ENCODE measurements at regions not wholly inside any gene's neighbourhood (a gene's known extent, or its start where the extent isn't known, plus 50 kb on each side); places are given as distances from the start of the nearest gene placed in this dataset.

DNA sequence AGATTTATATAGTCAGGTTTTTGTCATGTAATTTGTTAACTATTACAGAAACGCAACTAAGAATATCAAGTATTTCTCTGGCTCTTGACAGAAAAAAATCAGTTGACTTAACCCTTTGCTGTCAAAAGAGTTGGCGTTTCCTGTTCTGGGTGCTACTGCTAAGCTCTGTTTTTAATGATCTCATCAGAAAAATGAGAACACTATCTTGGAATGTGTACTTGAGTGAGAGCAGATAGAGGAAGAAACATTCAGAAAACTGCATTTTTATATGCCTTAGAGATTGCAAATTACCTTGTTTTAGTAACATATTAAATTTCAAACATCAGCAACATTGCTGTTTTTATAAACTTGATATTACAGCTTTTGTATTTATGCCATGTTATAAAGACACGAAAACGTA lies 297.9 kb downstream of the RDH14 start:
- no peak for DNase-seq
- H3K9me3 Mint-ChIP-seq = peaks cover 0 to 4% (median 0%) of the 10 kb centered on the region in 8 donors
- H3K27me3 ChIP-seq (ENCODE audit: insufficient read depth, low read length) = no peaks in the 10 kb centered on the region
- no peak overlapping the region for H3K4me3 Mint-ChIP-seq
- no peaks in the 10 kb centered on the region for H3K9me3 ChIP-seq (ENCODE audit: control insufficient read depth in 1 of 2, low read length in 2 of 2)
- H3K27me3 Mint-ChIP-seq = peaks cover 0 to 2% of the 10 kb centered on the region in 2 donors
- H3K27ac ChIP-seq (ENCODE audit: low read depth, low read length) = no peak overlapping the region
- ChIA-PET POLR2A (ENCODE audit: partially characterized antibody) (no interaction called here), CTCF (ENCODE audit: partially characterized antibody) (no interaction called here)
- no peaks in the 10 kb centered on the region for H3K36me3 Mint-ChIP-seq
- no peaks in the 10 kb centered on the region for H3K4me1 Mint-ChIP-seq
- intact Hi-C loops (cut with micrococcal nuclease) = no loop called here
- H3K27ac Mint-ChIP-seq = no peak overlapping the region
- H3K36me3 ChIP-seq (ENCODE audit: insufficient read depth, low read length) = no peaks in the 10 kb centered on the region
- H3K4me3 ChIP-seq (ENCODE audit: low read length in 2 of 2) = no peak overlapping the region
- no peaks in the 10 kb centered on the region for H3K4me1 ChIP-seq (ENCODE audit: insufficient read depth, low read length)

DNA sequence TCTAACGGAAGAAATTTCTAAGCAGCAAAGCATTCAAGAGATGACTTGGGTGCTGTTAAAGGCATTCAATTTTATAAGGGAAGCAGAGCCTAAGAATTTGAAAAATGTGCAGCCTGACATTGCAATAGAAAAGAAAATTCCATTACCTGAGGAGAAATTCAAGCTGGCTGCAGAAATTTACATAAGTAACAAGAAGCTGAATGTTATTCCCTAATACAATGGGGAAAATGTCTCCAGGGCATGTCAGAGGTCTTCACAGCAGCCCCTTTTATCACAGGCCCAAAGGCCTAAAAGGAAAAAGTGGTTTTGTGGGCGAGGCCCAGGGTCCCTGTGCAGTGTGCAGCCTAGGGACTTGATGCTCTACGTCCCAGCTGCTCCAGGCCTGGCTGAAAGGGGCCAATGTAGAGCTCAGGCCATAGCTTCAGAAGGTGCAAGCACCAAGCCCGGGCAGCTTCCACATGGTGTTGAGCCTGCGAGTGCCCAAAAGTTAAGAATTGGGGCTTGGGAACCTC lies 306.7 kb downstream of the RDH14 start:
- intact Hi-C loops (cut with micrococcal nuclease) = no loop called here
- H3K4me1 Mint-ChIP-seq = no peaks in the 10 kb centered on the region
- Histone ChIP-seq H3K36me3 (ENCODE audit: insufficient read depth, low read length) (no peaks in the 10 kb centered on the region), H3K4me1 (ENCODE audit: insufficient read depth, low read length) (no peaks in the 10 kb centered on the region), H3K4me3 (ENCODE audit: low read length in 2 of 2) (no peak overlapping the region), H3K27me3 (ENCODE audit: insufficient read depth, low read length) (no peaks in the 10 kb centered on the region), H3K9me3 (ENCODE audit: control insufficient read depth in 1 of 2, low read length in 2 of 2) (no peaks in the 10 kb centered on the region), H3K27ac (ENCODE audit: low read depth, low read length) (no peak overlapping the region)
- ChIA-PET POLR2A (ENCODE audit: partially characterized antibody) (no interaction called here), CTCF (ENCODE audit: partially characterized antibody) (no interaction called here)
- no peaks in the 10 kb centered on the region for H3K36me3 Mint-ChIP-seq
- DNase-seq = no peak
- no peaks in the 10 kb centered on the region for H3K27me3 Mint-ChIP-seq
- no peak overlapping the region for H3K4me3 Mint-ChIP-seq
- H3K27ac Mint-ChIP-seq = no peak overlapping the region
- peaks cover 0 to 4% (median 0%) of the 10 kb centered on the region in 8 donors for H3K9me3 Mint-ChIP-seq

DNA sequence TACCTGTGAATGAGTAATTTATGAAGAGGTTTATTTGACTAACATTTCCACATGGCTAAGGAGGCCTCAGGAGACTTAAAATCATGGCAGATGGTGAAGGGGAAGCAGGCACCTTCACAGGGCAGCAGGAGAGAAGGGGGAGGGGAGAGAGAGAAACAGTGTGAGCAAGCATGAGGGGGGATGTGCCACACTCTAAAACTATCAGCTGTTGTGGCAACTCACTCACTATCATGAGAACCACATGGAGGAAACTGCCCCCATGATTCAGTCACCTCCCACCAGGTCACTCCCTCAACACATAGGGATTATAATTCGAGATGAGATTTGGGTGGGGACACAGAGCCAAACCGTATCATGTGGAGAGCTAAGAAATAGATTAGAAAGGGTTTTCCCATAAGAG lies 309.0 kb downstream of the RDH14 start:
- no peak overlapping the region for H3K4me3 ChIP-seq (ENCODE audit: low read length in 2 of 2)
- no peak overlapping the region for H3K27ac ChIP-seq (ENCODE audit: low read depth, low read length)
- H3K27me3 Mint-ChIP-seq = no peaks in the 10 kb centered on the region
- H3K27ac Mint-ChIP-seq = no peak overlapping the region
- peaks cover 0 to 4% (median 0%) of the 10 kb centered on the region in 8 donors for H3K9me3 Mint-ChIP-seq
- H3K4me1 ChIP-seq (ENCODE audit: insufficient read depth, low read length) = no peaks in the 10 kb centered on the region
- ChIA-PET CTCF (ENCODE audit: partially characterized antibody) (no interaction called here), POLR2A (ENCODE audit: partially characterized antibody) (no interaction called here)
- H3K27me3 ChIP-seq (ENCODE audit: insufficient read depth, low read length) = no peaks in the 10 kb centered on the region
- H3K4me1 Mint-ChIP-seq = no peaks in the 10 kb centered on the region
- no peak for DNase-seq
- intact Hi-C loops (cut with micrococcal nuclease) = no loop called here
- H3K36me3 Mint-ChIP-seq = no peaks in the 10 kb centered on the region
- H3K36me3 ChIP-seq (ENCODE audit: insufficient read depth, low read length) = no peaks in the 10 kb centered on the region
- H3K4me3 Mint-ChIP-seq = no peak overlapping the region
- H3K9me3 ChIP-seq (ENCODE audit: control insufficient read depth in 1 of 2, low read length in 2 of 2) = no peaks in the 10 kb centered on the region

DNA sequence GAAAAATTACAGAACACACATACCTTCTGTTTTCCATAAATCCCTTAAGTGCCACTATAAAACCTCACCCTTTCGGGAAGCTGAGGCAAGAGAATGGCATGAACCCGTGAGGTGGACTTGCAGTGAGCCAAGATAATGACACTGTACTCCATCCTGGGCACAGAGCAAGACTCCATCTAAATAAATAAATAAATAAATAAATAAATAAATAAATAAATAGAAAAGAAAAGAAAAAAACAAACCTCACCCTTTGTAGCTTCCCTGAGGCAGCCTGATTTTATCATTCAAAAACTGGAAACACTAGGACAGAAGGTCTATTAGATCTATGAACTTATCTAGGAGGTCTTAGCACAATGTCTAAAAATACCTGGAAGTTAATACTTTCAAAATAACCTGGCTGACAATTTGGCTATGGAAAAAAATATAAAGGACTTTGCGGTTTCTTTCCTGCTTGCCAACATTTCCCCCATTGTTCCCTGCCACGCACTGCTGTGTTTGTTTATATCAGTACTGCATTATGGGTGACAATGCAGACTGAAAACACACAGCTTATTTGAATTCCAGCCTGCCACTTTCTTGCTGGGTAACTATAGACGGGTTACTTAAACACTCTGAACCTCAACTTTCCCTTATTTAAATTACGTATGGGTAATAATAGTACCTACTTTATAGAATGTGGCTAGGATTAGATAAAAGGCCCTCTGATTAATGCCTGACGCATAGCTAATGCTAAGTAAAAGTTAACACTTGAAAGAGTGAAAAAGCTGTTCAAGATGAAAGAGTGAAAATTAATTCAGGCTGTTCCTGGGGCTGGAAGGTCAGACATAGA lies 313.0 kb downstream of the RDH14 start:
- Mint-ChIP-seq H3K4me1 (no peaks in the 10 kb centered on the region), H3K4me3 (no peak overlapping the region), H3K27me3 (peaks cover under 1 to 2% of the 10 kb centered on the region in 2 donors), H3K36me3 (no peaks in the 10 kb centered on the region), H3K9me3 (peaks cover 0 to 4% (median 0%) of the 10 kb centered on the region in 8 donors), H3K27ac (no peak overlapping the region)
- intact Hi-C loops (cut with micrococcal nuclease) = no loop called here
- POLR2A ChIA-PET (ENCODE audit: partially characterized antibody) = no interaction called here
- no peak for DNase-seq
- Histone ChIP-seq H3K27ac (ENCODE audit: low read depth, low read length) (no peak overlapping the region), H3K36me3 (ENCODE audit: insufficient read depth, low read length) (no peaks in the 10 kb centered on the region), H3K9me3 (ENCODE audit: control insufficient read depth in 1 of 2, low read length in 2 of 2) (no peaks in the 10 kb centered on the region), H3K4me1 (ENCODE audit: insufficient read depth, low read length) (no peaks in the 10 kb centered on the region), H3K4me3 (ENCODE audit: low read length in 2 of 2) (no peak overlapping the region), H3K27me3 (ENCODE audit: insufficient read depth, low read length) (no peaks in the 10 kb centered on the region)
- CTCF ChIA-PET (ENCODE audit: partially characterized antibody) = no interaction called here

DNA sequence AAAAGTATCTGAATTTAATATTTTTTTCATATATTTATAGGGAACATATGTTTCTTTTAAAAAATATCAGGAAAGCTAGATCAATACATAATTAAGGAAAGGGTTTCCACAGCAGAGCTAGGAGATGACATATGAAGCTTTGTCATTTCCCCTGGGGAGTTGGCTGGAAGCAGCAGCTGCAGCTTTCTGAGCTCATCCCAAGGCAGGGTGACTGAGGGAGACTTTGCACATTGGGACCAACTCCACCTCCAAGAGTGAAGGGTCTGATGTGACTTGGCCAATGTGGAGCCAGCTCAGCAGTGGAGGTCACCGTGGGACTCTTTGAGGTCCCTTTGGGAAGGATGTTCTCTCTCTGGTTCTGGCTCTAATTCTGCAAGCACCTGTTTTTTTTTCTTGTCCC lies 315.1 kb downstream of the RDH14 start:
- Mint-ChIP-seq H3K4me3 (no peak overlapping the region), H3K27ac (no peak overlapping the region), H3K4me1 (no peaks in the 10 kb centered on the region), H3K9me3 (peaks cover 0 to 2% (median 0%) of the 10 kb centered on the region in 8 donors), H3K36me3 (no peaks in the 10 kb centered on the region), H3K27me3 (peaks cover 4 to 5% of the 10 kb centered on the region in 2 donors)
- no peak overlapping the region for H3K27ac ChIP-seq (ENCODE audit: low read depth, low read length)
- CTCF ChIA-PET (ENCODE audit: partially characterized antibody) = no interaction called here
- no peak for DNase-seq
- H3K9me3 ChIP-seq (ENCODE audit: control insufficient read depth in 1 of 2, low read length in 2 of 2) = no peaks in the 10 kb centered on the region
- H3K4me3 ChIP-seq (ENCODE audit: low read length in 2 of 2) = no peak overlapping the region
- intact Hi-C loops (cut with micrococcal nuclease) = no loop called here
- H3K36me3 ChIP-seq (ENCODE audit: insufficient read depth, low read length) = no peaks in the 10 kb centered on the region
- no peaks in the 10 kb centered on the region for H3K27me3 ChIP-seq (ENCODE audit: insufficient read depth, low read length)
- POLR2A ChIA-PET (ENCODE audit: partially characterized antibody) = no interaction called here
- H3K4me1 ChIP-seq (ENCODE audit: insufficient read depth, low read length) = no peaks in the 10 kb centered on the region

DNA sequence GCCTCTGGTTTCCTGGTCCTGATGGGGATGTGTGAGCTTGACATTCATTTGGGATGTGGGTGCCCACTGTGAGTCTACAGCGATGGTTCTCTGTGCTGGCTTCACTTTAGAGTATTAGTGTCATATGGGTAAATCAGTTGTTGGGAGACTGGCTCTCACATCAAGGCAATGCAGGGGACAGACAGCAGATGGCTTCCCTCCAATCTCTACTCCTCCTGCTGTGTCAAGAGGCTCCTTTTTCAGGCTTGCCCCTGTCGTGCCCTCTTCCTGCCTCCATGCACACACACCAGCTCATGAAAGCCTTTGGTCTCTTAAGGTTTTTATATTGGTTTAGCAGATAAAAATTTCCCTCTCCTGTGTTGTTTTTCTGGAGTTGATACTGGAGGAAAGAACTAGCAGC lies 315.6 kb downstream of the RDH14 start:
- ChIA-PET POLR2A (ENCODE audit: partially characterized antibody) (no interaction called here), CTCF (ENCODE audit: partially characterized antibody) (no interaction called here)
- Mint-ChIP-seq H3K27me3 (peaks cover 4 to 5% of the 10 kb centered on the region in 2 donors), H3K27ac (no peak overlapping the region), H3K9me3 (peaks cover 0 to 3% (median 0%) of the 10 kb centered on the region in 8 donors), H3K4me1 (no peaks in the 10 kb centered on the region), H3K36me3 (no peaks in the 10 kb centered on the region), H3K4me3 (no peak overlapping the region)
- Histone ChIP-seq H3K4me1 (ENCODE audit: insufficient read depth, low read length) (no peaks in the 10 kb centered on the region), H3K27ac (ENCODE audit: low read depth, low read length) (no peak overlapping the region), H3K9me3 (ENCODE audit: control insufficient read depth in 1 of 2, low read length in 2 of 2) (no peaks in the 10 kb centered on the region), H3K4me3 (ENCODE audit: low read length in 2 of 2) (no peak overlapping the region), H3K36me3 (ENCODE audit: insufficient read depth, low read length) (no peaks in the 10 kb centered on the region), H3K27me3 (ENCODE audit: insufficient read depth, low read length) (no peaks in the 10 kb centered on the region)
- intact Hi-C loops (cut with micrococcal nuclease) = no loop called here
- DNase-seq = no peak

DNA sequence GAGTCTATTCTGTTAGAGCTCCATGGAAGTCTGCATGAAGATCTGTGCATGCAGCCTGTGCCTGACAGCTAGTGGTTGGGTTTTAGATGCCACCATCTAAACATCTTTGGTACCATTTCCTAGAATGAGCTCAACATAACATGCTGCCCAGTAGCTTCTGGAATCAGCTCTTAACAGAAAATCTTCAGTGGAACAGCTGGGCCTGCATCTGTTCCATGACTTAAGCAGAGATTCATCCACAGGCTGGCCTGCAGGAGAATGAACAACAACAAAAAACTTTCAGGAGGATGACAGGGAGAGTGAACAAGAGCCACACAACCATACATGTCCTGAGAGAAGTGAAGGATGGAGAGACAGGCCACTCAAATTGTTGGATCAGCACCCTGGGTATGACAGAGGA lies 316.6 kb downstream of the RDH14 start:
- CTCF ChIA-PET (ENCODE audit: partially characterized antibody) = no interaction called here
- Histone ChIP-seq H3K4me1 (ENCODE audit: insufficient read depth, low read length) (no peaks in the 10 kb centered on the region), H3K4me3 (ENCODE audit: low read length in 2 of 2) (no peak overlapping the region), H3K27me3 (ENCODE audit: insufficient read depth, low read length) (no peaks in the 10 kb centered on the region), H3K9me3 (ENCODE audit: control insufficient read depth in 1 of 2, low read length in 2 of 2) (no peaks in the 10 kb centered on the region), H3K36me3 (ENCODE audit: insufficient read depth, low read length) (no peaks in the 10 kb centered on the region), H3K27ac (ENCODE audit: low read depth, low read length) (no peak overlapping the region)
- Mint-ChIP-seq H3K27me3 (peaks cover 4 to 5% of the 10 kb centered on the region in 2 donors), H3K4me1 (no peaks in the 10 kb centered on the region), H3K27ac (no peak overlapping the region), H3K9me3 (peaks cover 0 to 3% (median 0%) of the 10 kb centered on the region in 8 donors), H3K4me3 (no peak overlapping the region), H3K36me3 (no peaks in the 10 kb centered on the region)
- intact Hi-C loops (cut with micrococcal nuclease) = no loop called here
- POLR2A ChIA-PET (ENCODE audit: partially characterized antibody) = no interaction called here
- no peak for DNase-seq
